ENCODE measurements at regions not wholly inside any gene's neighbourhood (a gene's known extent, or its start where the extent isn't known, plus 50 kb on each side); places are given as distances from the start of the nearest gene placed in this dataset.

DNA sequence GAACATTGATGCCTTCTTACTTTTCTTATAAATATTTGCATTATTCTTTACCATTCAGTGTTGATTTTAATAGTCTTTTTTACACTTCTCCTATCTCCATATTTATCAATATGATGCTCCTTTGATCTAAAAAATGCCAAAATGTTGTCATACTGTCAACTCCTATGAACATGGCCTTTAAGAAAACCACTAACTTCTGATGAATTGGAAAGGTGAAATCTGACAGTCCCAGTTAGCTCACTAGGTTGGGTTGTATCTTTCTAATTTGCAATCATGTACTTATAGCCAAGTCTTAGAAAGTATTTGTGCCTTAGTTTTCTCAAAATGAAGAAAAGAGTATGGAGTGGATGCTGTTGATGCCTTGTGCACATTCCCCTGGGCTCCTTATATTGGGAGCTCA, 75.4 kb upstream of the SPACA1 start:
- DNase-seq (ENCODE audit: low read depth): no peak
- H3K4me3 ChIP-seq (ENCODE audit: low read length): no peak overlapping the region
- TF ChIP-seq, protein P1, sequence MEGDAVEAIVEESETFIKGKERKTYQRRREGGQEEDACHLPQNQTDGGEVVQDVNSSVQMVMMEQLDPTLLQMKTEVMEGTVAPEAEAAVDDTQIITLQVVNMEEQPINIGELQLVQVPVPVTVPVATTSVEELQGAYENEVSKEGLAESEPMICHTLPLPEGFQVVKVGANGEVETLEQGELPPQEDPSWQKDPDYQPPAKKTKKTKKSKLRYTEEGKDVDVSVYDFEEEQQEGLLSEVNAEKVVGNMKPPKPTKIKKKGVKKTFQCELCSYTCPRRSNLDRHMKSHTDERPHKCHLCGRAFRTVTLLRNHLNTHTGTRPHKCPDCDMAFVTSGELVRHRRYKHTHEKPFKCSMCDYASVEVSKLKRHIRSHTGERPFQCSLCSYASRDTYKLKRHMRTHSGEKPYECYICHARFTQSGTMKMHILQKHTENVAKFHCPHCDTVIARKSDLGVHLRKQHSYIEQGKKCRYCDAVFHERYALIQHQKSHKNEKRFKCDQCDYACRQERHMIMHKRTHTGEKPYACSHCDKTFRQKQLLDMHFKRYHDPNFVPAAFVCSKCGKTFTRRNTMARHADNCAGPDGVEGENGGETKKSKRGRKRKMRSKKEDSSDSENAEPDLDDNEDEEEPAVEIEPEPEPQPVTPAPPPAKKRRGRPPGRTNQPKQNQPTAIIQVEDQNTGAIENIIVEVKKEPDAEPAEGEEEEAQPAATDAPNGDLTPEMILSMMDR (conservative IDR thresholded peaks at IDR 0.05; ENCODE audit: low read depth, low read length): no peak

GRCh38 chr6:87971605-87972262, 75.9 kb upstream of the SPACA1 start:
- TF ChIP-seq, protein P1 (conservative IDR thresholded peaks at IDR 0.05; ENCODE audit: low read depth, low read length): no peak
- no peak overlapping the region for H3K4me3 ChIP-seq (ENCODE audit: low read length)
- no peak for DNase-seq (ENCODE audit: low read depth)

GRCh38 chr6:87968435-87969278, 79.0 kb upstream of the SPACA1 start:
- TF ChIP-seq, protein P1 (conservative IDR thresholded peaks at IDR 0.05; ENCODE audit: low read depth, low read length): peak; percentile 14
- H3K4me3 ChIP-seq (ENCODE audit: low read length): peak overlapping the region; percentile 57
- no peak for DNase-seq (ENCODE audit: low read depth)

DNA sequence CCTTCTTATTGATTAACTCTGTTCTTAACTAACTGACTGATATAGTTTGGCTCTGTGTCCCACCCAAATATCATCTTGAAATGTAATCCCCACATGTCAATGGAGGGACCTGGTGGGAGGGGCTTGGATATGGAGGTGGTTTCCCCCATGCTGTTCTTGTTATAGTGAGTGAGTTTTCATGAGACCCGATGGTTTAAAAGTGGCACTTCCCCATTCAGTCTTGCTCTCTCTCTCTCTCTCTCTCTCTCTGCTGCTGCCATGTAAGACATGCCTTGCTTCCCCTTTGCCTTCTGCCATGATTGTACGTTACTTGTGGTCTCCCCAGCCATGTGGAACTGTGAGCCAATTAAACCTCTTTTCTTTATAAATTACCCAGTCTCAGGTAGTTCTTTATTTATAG, 81.8 kb upstream of the SPACA1 start:
- no peak overlapping the region for H3K4me3 ChIP-seq (ENCODE audit: low read length)
- DNase-seq (ENCODE audit: low read depth): no peak
- TF ChIP-seq, protein P1 (conservative IDR thresholded peaks at IDR 0.05; ENCODE audit: low read depth, low read length): no peak

GRCh38 chr6:87959083-87959482, 88.6 kb upstream of the SPACA1 start:
- H3K4me3 ChIP-seq (ENCODE audit: low read length): no peak overlapping the region
- TF ChIP-seq, protein P1 (conservative IDR thresholded peaks at IDR 0.05; ENCODE audit: low read depth, low read length): no peak
- no peak for DNase-seq (ENCODE audit: low read depth)

DNA sequence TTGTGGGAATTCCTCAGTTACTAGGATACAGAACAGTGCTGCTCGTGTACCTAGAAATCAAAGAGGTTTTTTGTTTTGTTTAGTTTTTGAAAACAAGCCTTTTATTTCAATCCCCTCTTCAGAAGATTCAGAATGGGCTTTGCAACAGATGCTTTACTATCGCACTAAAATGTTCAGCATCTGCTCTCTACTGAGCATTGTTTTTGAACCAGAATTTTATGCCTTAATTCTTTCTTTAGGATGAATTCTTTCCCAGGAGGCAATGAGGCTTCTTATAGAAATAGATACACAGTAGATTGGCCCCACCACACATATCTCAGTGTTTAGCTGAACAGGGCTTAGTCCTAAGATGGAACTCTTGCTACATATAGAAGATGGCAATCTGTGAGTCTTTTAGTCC, 95.9 kb upstream of the SPACA1 start:
- TF ChIP-seq, protein P1 (conservative IDR thresholded peaks at IDR 0.05; ENCODE audit: low read depth, low read length): no peak
- H3K4me3 ChIP-seq (ENCODE audit: low read length): no peak overlapping the region
- DNase-seq (ENCODE audit: low read depth): no peak

DNA sequence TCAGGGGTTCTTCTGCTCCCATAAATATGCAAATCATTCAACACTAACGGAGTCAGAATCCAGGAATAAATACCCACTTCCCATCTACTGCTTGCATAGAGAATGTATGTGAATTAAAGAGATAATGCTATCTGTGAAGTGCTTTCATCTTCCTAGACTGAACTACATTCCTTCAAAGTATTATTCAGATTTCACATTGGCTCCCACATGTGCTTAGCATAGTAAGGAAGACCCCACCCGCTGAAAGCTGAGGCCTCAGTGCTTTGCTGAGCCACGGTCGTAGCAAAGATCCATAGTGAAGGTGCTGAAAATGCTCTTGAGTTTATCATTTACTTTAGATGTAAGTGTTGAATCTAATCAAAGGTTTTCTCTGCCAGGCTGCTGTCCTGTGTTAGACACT, 97.0 kb upstream of the SPACA1 start:
- no peak overlapping the region for H3K4me3 ChIP-seq (ENCODE audit: low read length)
- no peak for DNase-seq (ENCODE audit: low read depth)
- TF ChIP-seq, protein P1 (conservative IDR thresholded peaks at IDR 0.05; ENCODE audit: low read depth, low read length): no peak
